Progenitor cell of endocrine pancreas (in vitro differentiated cells): ENCODE measurements at regions not wholly inside any gene's neighbourhood (a gene's known extent, or its start where the extent isn't known, plus 50 kb on each side); places are given as distances from the start of the nearest gene placed in this dataset.

Source experiments
- DNase-seq: peaks from one replicate; pipeline ENCODE4 v3.0.0; 2021; ENCODE audit warnings: low spot score; ENCODE audit not compliant: unreplicated experiment
- H3K27ac Mint-ChIP-seq: 2 replicates; pipeline ENCODE4 v1.8.0; 2021; ENCODE audit warnings: mild to moderate bottlenecking, moderate library complexity, mixed read lengths
- H3K27me3 Mint-ChIP-seq: 2 replicates; pipeline ENCODE4 v1.8.0; 2021; ENCODE audit warnings: mixed read lengths
- H3K36me3 Mint-ChIP-seq: 2 replicates; pipeline ENCODE4 v1.8.0; 2022; ENCODE audit warnings: mixed read lengths; ENCODE audit not compliant: insufficient read depth
- H3K4me1 Mint-ChIP-seq: 2 replicates; pipeline ENCODE4 v1.8.0; 2021; ENCODE audit warnings: low read depth, mixed read lengths
- H3K4me3 Mint-ChIP-seq: 2 replicates; pipeline ENCODE4 v1.8.0; 2021; ENCODE audit warnings: low read depth, mild to moderate bottlenecking, moderate library complexity, mixed read lengths
- H3K9me3 Mint-ChIP-seq: 2 replicates; pipeline ENCODE4 v1.8.0; 2021; ENCODE audit warnings: low read depth, mixed read lengths
- CTCF ChIP-seq: fragments of 200-600 bp; sonication (generic); IDR thresholded peaks from one replicate; pipeline ENCODE4 v1.5.0; 2021; ENCODE audit warnings: antibody characterized with exemption, mild to moderate bottlenecking; ENCODE audit not compliant: unreplicated experiment

DNA sequence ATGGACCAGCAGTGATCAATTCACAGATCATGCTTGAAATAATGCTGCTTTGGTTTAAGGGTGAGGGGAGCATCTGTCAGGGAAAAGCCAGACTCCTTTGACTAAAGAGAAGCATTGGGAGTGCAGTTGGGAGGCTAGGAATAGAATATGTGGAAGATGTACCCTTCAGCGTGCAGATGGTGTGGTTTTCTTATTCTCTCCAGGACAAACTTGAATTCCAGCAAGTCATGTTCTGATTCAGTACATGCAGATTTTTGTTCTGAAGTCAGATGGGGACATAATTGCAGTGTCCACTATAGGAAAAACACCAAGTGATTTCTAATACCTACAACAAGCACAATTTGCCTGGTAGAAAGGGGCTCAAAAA, 99.0 kb upstream of the LIMCH1 start:
- Mint-ChIP-seq H3K9me3 (no peaks in the 10 kb centered on the region), H3K4me1 (peaks cover 34% of the 10 kb centered on the region), H3K27ac (no peak overlapping the region), H3K4me3 (no peak overlapping the region), H3K36me3 (no peaks in the 10 kb centered on the region), H3K27me3 (no peaks in the 10 kb centered on the region)
- no peak for DNase-seq
- TF ChIP-seq CTCF: no peak

- H3K27ac Mint-ChIP-seq: no peak overlapping the region
- no peak for DNase-seq
- H3K27me3 Mint-ChIP-seq: no peaks in the 10 kb centered on the region
- no peak for TF ChIP-seq CTCF
- H3K4me3 Mint-ChIP-seq: no peak overlapping the region
- H3K9me3 Mint-ChIP-seq: no peaks in the 10 kb centered on the region
- peaks cover 9% of the 10 kb centered on the region for H3K4me1 Mint-ChIP-seq
- no peaks in the 10 kb centered on the region for H3K36me3 Mint-ChIP-seq
These were observed 95.1 kb upstream of the LIMCH1 start for GRCh38 chr4:41442810-41443209.

DNA sequence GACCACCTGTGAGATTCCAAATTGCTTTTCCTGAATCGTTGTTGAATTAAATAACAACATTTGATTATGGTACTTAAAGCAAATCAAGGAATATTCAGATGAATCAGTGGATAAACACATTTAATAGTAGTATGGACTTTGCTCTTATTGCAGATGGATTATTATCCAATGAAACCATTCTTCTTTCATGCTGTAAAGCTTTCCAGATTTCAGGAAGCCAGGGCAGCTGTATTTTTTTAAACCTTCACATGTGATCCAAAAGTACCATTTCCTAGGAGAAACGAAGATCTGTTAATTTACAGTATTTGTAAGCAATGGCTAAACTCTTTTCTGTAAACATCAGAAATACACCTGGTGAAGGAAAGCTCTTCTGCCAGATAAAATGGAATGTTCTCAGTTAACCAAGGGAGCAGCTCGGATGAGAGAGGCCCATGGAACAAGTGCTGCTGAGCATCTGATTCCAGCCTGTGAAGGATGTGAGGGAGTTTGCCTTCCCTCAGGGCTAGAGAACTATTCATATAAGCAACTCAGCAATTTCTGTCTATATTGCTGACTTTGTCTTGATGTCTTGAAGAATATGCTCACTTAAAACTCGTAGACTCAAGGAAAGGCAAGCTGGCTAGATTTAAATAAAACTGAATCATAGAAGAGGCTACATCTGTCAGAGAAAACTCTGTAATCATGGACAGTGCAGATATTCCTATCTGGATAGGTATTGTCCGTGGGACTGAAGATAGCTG, 94.4 kb upstream of the LIMCH1 start:
- H3K27me3 Mint-ChIP-seq: no peaks in the 10 kb centered on the region
- TF ChIP-seq CTCF: no peak
- no peak for DNase-seq
- H3K4me3 Mint-ChIP-seq: no peak overlapping the region
- peaks cover 6% of the 10 kb centered on the region for H3K4me1 Mint-ChIP-seq
- no peak overlapping the region for H3K27ac Mint-ChIP-seq
- H3K9me3 Mint-ChIP-seq: no peaks in the 10 kb centered on the region
- no peaks in the 10 kb centered on the region for H3K36me3 Mint-ChIP-seq

DNA sequence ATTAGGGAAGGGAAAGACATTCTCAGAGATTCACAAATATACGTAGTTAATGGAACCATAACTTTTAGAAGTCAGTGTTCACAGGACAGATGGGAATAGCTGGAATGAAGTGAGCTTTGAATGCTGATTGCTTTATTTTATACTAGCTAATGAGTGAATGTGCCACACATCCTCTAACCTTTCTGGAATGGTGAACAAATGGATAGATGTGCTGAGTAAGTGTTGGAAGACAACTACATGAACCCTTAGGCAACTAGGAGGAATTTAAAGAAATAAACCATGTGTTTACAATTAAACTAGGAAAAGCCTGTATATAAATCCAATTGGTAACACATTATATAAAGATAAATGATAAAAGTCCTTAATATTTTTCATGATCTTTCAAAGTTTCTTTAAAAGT, 91.6 kb upstream of the LIMCH1 start:
- DNase-seq: no peak
- no peaks in the 10 kb centered on the region for H3K27me3 Mint-ChIP-seq
- no peak overlapping the region for H3K27ac Mint-ChIP-seq
- H3K9me3 Mint-ChIP-seq: no peaks in the 10 kb centered on the region
- H3K4me1 Mint-ChIP-seq: peaks cover 1% of the 10 kb centered on the region
- TF ChIP-seq CTCF: no peak
- H3K36me3 Mint-ChIP-seq: no peaks in the 10 kb centered on the region
- H3K4me3 Mint-ChIP-seq: no peak overlapping the region

DNA sequence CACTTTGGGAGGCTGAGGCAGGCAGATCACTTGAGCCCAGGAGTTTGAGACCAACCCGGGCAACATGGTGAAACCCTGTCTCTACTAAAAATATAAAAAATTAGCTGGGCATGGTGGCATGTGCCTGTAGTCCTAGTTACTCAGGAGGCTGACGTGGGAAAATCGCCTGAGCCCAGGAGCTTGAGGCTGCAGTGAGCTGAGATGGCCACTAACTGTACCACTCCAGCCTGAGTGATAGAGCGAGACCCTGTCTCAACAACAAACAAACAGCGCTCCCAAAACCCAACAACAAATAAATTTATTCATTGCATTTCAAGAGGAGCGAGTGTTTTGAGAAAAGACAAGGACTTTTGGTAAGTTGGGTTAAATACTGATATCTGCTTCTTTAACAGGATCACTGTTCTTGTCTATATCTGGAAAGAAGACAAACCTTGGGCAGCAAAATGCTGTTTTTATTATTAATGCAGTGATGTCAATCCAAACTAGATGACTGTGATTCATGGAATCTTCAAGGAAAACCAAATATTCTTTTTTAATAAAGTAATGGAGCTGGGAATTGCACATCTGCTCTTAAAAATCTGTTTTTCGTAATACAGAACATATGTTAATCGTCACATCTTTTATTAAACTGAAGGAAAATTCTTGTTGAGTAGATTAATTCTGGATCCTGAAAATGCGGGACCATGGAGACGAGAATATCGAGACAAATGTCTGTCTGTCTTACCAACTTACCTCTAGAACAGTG, 90.8 kb upstream of the LIMCH1 start:
- Mint-ChIP-seq H3K27me3 (no peaks in the 10 kb centered on the region), H3K27ac (no peak overlapping the region), H3K4me3 (no peak overlapping the region), H3K4me1 (peaks cover 1% of the 10 kb centered on the region), H3K9me3 (no peaks in the 10 kb centered on the region), H3K36me3 (no peaks in the 10 kb centered on the region)
- DNase-seq: no peak
- no peak for TF ChIP-seq CTCF
